OCI-LY1 (cell line): ENCODE measurements at regions not wholly inside any gene's neighbourhood (a gene's known extent, or its start where the extent isn't known, plus 50 kb on each side); places are given as distances from the start of the nearest gene placed in this dataset.

ENCODE experiments used
- CTCF ChIP-seq: fragments of 200-600 bp; sonication (generic), shearing (Covaris generic); IDR thresholded peaks from 2 replicates; pipeline ENCODE4 v1.5.1; 2017; ENCODE audit warnings: mild to moderate bottlenecking, antibody characterized with exemption, low read length, moderate library complexity, mixed read lengths
- EZH2 ChIP-seq: fragments of 200-600 bp; sonication (generic), shearing (Covaris generic); IDR thresholded peaks from 2 replicates; pipeline ENCODE4 v1.8.0; 2017; ENCODE audit warnings: borderline replicate concordance, mixed run types, mild to moderate bottlenecking, antibody characterized with exemption, low read length, moderate library complexity, mixed read lengths

- TF ChIP-seq CTCF, result no peak
- TF ChIP-seq EZH2, result no peak
Measured at GRCh38 chr7:98748090-98748489, 121.7 kb downstream of the TMEM130 start.
